CD4-positive, alpha-beta T cell treated with Interleukin-10 for 1 hour (primary cell): ENCODE measurements at regions not wholly inside any gene's neighbourhood (a gene's known extent, or its start where the extent isn't known, plus 50 kb on each side); places are given as distances from the start of the nearest gene placed in this dataset.
"Not testable (repeated sequence)": the region's sequence is repeated elsewhere in the genome, so short reads cannot be mapped to it uniquely, and the experiment has no call there.

Experiments
- DNase-seq: peaks from one replicate; pipeline ENCODE4 v3.0.0-alpha.2; 2020

DNA sequence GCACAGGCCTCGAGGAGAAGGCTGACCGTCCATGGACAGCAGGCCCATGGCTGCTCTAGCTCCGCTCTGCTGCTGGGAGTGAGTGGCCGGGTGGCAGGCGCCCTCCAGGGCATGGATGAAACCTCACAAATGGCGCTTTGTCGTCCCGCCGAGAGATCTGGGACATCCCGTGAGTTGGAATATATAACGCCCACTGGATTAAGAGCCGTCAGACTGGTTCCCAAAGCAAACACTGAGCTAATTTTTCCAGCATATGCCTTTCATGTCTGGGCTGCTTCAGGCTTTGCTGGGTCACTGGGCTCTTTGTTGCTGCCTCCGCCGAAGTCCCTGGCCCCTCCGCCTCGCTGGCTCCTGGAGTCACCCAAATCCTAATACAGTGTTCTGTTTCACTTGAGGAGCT is 266.3 kb downstream of the FOXL1 start:
- no peak for DNase-seq

- no peak for DNase-seq
Measured at GRCh38 chr16:86846136-86846535, 267.8 kb downstream of the FOXL1 start.

DNA sequence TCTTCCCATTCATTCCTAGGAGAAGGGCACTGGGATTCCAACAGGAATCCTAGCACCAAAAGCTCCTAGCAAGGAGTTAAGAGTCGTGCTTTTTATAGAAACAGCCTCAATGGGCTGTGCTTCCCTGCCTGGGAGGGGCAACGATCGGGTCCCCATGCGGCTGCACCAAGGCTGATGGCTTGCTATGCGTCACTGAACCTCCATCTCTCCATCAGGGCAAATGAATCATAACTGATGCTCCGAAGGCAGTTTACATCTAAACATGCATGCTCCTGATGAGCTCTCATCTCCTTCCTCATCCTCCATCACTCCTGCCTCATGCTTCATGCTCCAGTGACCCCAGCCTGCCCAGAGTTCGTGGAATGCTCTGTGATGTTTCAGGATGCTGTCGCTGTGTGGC is 270.5 kb downstream of the FOXL1 start:
- no peak for DNase-seq

DNA sequence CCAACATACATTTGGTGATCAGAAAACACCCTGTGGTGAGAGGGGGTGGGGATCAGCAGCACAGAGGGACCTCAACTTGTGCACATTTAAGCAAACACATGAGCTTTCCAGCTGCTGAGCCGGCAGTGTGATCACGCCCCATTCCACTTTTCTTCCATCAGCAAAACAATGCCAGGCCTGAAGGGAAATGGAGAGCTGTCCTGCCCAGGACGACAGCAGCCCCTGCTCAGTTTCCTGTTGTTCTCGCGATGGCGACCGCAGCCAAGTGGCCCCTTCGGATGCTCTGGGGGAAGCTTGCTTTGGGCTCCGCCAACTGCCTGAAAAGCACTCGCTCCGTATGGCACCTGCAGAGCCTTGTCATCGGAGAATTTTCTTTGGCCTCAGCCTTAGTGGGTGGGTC is 272.3 kb downstream of the FOXL1 start:
- DNase-seq: no peak

GRCh38 chr16:86852135-86852534 is 273.8 kb downstream of the FOXL1 start:
- no peak for DNase-seq

DNA sequence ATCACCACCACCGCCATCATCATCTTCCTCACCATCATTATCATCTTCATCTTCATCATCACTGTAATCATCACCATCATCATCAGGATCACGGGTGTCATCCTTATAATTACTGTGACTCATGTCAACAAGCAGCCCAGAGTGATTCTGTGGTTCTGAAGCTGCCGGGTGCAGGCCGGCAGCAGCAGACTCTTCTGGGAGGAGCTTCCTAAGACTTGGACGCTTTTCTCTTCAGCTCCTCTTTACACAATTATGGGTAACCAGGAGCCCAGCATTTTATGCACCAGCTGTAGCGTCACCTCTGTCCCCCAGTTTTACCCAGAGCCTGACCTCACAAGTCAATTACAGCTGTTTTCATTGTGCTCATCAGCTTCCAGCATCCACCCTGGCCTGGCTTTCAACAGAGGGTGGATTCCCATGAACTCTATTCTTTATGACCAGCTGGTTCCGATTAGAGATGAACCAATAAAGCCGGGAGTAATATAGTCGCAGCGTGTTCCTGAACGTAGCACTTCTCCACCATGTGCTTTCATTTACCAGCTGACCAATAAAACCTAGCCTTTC is 275.8 kb downstream of the FOXL1 start:
- no peak for DNase-seq

DNA sequence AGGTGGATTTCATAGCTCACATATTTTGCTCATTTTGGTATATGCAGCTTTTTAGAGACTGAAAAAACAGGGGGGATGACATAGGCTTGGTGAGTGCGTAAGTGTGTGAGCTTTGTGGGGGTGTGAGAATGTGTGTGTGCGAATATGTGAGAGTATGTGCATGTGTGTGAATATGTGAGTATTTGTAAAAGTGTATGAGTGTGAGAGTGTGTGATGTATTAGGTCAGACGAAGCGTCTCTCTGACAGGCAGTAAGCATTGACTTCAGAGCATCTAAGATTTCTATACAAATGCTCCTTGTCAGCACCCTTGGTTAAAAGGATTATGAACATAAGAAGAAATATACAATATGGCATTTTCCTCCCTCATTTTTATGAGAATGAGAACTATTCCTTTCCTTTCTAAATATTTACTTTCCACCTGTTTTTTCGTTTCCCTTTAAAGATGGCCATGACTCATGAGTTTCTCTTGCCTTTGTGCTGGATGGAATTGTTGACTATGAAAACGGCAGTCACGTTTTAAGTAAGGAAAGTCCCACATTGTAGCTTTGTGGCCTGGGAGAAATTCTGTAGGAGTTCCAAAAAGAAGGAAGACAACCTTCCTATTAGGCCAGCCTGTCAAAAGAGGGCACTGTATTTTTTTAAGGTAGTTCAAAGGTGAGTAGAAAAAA is 276.4 kb downstream of the FOXL1 start:
- no peak for DNase-seq

- DNase-seq: no peak
Measured at GRCh38 chr16:86856946-86857586, 278.7 kb downstream of the FOXL1 start.

DNA sequence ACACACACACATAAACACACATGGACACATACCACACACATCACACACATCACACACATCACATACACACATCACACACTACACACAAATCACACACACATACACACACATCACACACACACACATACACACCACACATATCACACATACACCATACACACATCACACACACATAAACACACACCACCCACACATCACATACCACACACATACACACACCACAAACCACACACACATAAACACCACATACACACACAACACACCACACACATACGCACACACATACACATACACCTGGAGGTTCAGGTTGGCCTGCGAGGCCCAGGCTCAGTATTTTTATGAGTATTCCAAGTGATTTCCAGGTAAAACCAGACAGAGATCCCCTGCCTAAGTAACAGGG is 279.5 kb downstream of the FOXL1 start:
- DNase-seq: no peak

- DNase-seq: no peak
Measured at GRCh38 chr16:86858501-86858900, 280.2 kb downstream of the FOXL1 start.

DNA sequence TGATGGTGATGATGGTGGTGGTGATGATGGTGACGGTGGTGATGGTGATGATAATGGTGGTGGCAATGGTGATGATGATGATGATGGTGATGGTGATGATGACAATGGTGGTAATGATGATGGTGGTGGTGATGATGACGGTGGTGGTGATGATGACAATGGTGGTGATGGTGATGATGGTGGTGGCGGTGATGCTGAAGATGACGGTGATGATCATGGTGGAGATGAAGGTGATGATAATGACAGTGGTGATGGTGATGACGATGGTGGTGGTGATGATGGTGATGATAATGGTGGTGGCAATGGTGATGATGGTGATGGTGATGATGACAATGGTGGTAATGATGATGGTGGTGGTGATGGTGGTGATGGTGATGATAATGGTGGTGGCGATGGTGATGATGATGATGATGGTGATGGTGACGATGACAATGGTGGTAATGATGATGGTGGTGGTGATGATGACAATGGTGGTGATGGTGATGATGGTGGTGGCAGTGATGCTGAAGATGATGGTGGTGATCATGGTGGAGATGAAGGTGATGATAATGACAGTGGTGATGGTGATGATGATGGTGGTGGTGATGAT is 283.0 kb downstream of the FOXL1 start:
- not testable (repeated sequence) for DNase-seq

DNA sequence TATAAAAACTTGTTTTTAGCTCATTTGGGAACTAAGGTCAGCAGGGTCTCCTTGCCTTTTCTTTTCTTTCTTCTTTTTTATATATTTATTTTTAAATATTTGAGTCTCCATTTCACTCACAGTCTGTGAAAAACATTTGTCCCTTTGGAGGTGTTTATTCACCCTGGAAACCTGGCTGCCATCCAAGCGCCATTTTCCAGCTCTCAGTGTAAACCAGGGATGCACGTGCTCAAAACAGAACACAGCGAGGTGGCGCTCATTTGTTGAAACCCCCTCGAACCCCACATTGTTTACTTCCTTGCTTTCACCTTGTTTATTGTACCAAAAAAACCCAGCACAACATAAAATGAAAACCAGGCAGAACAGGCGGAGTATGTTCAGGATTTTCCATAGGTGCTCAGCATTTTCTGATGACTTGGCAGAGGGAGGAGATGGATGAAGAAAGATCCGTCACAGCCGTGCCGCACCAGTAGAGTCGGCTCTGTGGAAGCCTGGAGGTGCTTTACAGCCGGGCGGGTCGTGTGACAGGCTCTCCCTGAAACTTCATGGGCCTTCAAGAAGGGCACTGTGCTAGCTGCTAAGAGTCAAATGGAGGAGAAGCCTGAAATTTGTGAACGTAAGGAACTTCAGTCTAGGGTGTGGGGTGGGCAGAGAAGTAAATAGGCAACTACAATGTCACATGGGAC is 284.4 kb downstream of the FOXL1 start:
- DNase-seq: no peak

- DNase-seq: no peak
Measured at GRCh38 chr16:86863609-86864008, 285.3 kb downstream of the FOXL1 start.

DNA sequence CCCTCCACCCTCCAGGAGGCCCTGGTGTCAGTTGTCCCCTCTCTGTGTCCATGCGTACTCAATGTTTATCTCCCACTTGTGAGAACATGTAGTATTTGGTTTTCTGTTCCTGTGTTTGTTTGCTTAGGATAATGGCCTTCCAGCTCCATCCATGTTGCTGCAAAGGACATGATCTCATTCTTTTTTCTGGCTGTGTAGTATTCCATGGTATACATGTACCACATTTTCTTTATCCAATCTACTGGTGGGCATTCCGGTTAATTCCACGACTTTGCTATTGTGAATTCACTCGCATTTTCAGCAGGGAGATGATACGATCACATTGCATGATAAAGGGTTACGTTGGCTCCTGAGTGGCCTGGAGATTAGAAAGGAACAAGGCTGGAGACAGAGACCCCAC is 286.2 kb downstream of the FOXL1 start:
- no peak for DNase-seq

DNA sequence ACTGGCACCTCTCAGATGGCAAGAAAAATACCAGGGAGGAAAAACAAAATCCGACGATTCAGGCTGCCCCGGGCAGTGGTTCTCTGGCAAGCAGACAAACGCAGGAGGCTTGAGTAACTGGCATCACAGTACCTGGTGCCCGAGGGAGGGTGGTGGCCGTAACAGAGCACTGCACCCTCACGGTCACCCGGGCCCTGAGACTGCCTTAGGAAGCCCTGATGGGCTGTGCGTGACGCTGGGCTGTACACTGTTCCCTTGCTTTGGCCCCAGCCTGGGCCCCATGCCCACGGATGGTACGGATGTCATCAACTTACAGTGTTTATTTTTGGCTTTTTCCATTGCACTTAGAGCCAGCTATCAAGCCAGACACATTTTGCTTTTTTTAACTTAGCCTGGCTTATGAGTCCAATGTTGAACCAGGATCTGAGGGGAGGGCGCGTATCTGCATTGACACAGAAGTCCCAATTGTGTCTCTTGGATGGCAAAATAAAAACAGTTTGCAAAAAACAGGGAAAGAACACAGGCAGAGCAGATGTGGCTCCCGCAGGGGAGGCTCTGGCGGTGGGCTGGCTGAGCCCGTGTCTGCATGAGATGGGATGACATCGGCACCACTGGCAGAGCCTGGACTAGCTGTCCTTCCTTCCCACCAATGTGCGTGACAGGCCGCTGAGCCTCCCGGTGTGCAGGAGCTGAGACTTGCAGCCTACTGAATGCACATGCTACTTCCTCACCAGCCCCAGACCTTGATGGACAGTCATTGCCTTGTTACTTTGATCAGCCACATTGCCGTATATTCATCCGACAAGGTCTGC is 287.7 kb downstream of the FOXL1 start:
- no peak for DNase-seq

DNA sequence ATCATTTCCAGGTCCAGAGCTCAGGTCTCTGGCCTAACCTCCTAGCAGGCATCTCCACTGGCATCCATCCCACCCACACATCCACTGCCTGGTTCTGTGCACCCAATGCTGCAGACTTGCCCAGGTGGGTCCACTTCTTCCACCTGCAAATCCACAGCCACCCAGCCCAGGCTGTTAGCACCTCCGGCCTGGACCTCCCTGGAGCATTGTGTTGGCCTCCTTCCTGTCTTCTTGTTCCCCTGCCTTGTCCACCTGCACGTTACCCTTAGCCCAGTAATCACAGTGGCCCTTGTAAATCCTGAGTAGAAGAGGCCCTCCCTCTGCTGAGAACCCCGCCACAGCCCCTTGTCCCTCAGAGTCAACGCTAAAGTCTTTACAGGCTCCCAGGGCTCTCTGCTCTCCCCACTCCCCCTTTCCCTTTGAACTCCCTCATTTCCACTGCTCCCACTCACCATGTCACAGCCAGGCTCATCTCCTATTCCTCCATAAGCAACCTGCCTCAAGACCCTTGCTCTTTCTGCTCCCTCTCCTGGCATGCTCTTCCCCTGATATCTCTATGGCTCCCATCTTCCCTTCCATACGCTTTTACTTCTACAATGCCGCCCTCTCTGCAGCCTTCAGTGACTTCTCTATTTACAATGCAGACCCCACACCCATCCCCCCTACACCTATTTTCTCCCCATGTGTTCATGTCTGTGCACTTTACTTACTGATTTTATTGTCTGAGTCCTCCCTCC is 288.8 kb downstream of the FOXL1 start:
- DNase-seq: no peak

DNA sequence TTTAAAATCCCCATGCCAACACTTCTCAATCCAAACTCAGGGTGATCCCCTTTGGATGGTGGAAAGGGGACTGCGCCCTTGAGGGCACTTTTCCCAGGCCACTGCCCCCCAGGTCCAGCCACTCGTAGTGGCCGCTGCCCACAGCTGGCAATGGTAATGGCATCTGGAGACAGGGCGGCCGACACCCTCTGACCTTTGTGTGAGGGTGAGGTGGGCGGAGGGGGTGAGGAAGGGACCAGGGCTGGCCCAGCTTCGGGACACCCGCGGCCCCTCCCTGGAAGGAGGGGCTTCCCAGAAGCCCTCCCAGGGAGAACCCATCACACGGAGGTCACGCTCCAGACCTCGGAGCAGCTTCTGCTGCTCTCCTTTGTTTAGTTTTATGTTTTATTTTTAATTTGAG is 289.7 kb downstream of the FOXL1 start:
- no peak for DNase-seq

DNA sequence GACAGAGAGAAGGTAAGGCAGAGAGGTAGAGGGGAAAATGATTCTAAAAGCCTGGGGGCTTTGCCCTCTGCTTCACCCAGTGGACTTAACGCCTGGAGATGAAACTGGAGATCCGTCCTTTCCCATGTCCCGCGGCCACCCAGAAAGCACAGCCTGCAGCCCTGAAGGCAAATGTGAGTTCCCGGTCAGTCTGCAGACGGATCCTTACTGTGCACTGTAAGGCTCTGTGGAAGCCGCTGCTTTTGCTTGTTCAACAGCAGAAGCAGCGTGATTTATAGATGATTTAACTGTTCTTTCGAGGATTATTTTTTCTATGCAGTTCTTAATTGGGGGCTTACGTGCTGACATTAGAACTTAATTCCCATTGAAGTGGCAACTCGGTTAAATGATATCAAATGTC is 290.4 kb downstream of the FOXL1 start:
- DNase-seq: no peak

- no peak for DNase-seq
Measured at GRCh38 chr16:86869288-86870022, 291.1 kb downstream of the FOXL1 start.

- no peak for DNase-seq
Measured at GRCh38 chr16:86870380-86870779, 292.0 kb downstream of the FOXL1 start.

- DNase-seq: no peak
Measured at GRCh38 chr16:86872131-86872530, 293.8 kb downstream of the FOXL1 start.
